ENCODE measurements at regions not wholly inside any gene's neighbourhood (a gene's known extent, or its start where the extent isn't known, plus 50 kb on each side); places are given as distances from the start of the nearest gene placed in this dataset.

- no peak for TF ChIP-seq REST (IDR thresholded peaks at IDR 0.05)
Observed at GRCh38 chr2:204473224-204473623, 72.1 kb upstream of the PARD3B start (continued).

GRCh38 chr2:204475399-204475798, 69.9 kb upstream of the PARD3B start:
- TF ChIP-seq NFE2L2 (conservative IDR thresholded peaks at IDR 0.05; ENCODE audit: low read length) (no peak), USF2 (IDR thresholded peaks at IDR 0.05) (no peak), EHMT2 (IDR thresholded peaks at IDR 0.05; ENCODE audit: low read depth) (no peak), ZSCAN20 (CRISPR knock-in tag; IDR thresholded peaks at IDR 0.05) (no peak), HOXA7 (CRISPR knock-in tag; IDR thresholded peaks at IDR 0.05) (no peak), NR3C1 (IDR thresholded peaks at IDR 0.05) (no peak), POLR2A (IDR thresholded peaks at IDR 0.05; ENCODE audit: low read length) (no peak), HOXB13 (CRISPR knock-in tag; IDR thresholded peaks at IDR 0.05; ENCODE audit: low read depth) (no peak)
- DNase-seq (ENCODE audit: low read depth in 1 of 2, low spot score in 1 of 2), result no peak
- no peak for ATAC-seq
- Histone ChIP-seq H3K4me2 (no peak overlapping the region), H3K9me3 (no peaks in the 10 kb centered on the region), H3K4me1 (peaks cover 8% of the 10 kb centered on the region; the same call in 2 of the 3 replicates), H3K27ac (no peak overlapping the region), H3K4me3 (no peak overlapping the region)
- FAIRE-seq, result no peak
- ChIA-PET CTCF (no interaction called here), POLR2A (no interaction called here)
- 92% methylated on average over 5 of the region's 5 CpGs for WGBS (ENCODE audit: missing lambda C conversion rate)

GRCh38 chr2:204477358-204477950, 67.8 kb upstream of the PARD3B start:
- Histone ChIP-seq H3K27ac (no peak overlapping the region), H3K4me2 (no peak overlapping the region), H3K4me1 (peaks cover 8% of the 10 kb centered on the region; the same call in 2 of the 3 replicates), H3K9me3 (no peaks in the 10 kb centered on the region), H3K4me3 (no peak overlapping the region)
- ChIA-PET POLR2A (no interaction called here), CTCF (interaction anchor here (1.0 kb wide), 2 partner anchors 215 to 217 kb away, joined by 3 read pairs; no protein-coding TSS in a partner anchor)
- no peak for FAIRE-seq
- TF ChIP-seq EHMT2 (IDR thresholded peaks at IDR 0.05; ENCODE audit: low read depth), result no peak
- TF ChIP-seq NR3C1 (IDR thresholded peaks at IDR 0.05), result no peak
- TF ChIP-seq TP53 (CRISPR knock-in tag; IDR thresholded peaks at IDR 0.05), result no peak
- TF ChIP-seq ZSCAN20 (CRISPR knock-in tag; IDR thresholded peaks at IDR 0.05), result no peak
- TF ChIP-seq NFE2L2 (conservative IDR thresholded peaks at IDR 0.05; ENCODE audit: low read length), result no peak
- no peak for TF ChIP-seq ELK1 (IDR thresholded peaks at IDR 0.05; ENCODE audit: low read depth, low read length)
- no peak for TF ChIP-seq POLR2AphosphoS2 (conservative IDR thresholded peaks at IDR 0.05; ENCODE audit: low read length)
- TF ChIP-seq RARB (CRISPR knock-in tag; IDR thresholded peaks at IDR 0.05), result no peak
- no peak for TF ChIP-seq CTCF (IDR thresholded peaks at IDR 0.05)
- TF ChIP-seq TFCP2L1 (CRISPR knock-in tag; IDR thresholded peaks at IDR 0.05), result no peak
- TF ChIP-seq RCOR1 (IDR thresholded peaks at IDR 0.05; ENCODE audit: low read depth, low read length), result no peak
- DNase-seq (ENCODE audit: low read depth in 1 of 2, low spot score in 1 of 2), result no peak
- ATAC-seq, result no peak
- 54% methylated on average over 4 of the region's 4 CpGs for WGBS (ENCODE audit: missing lambda C conversion rate)
